ENCODE measurements at regions not wholly inside any gene's neighbourhood (a gene's known extent, or its start where the extent isn't known, plus 50 kb on each side); places are given as distances from the start of the nearest gene placed in this dataset.

- TF ChIP-seq HOMEZ (CRISPR knock-in tag; IDR thresholded peaks at IDR 0.05; ENCODE audit: low read depth) (0 out of 2 replicates have a peak, but pooled peaks have one; percentile 15), SKIL (CRISPR knock-in tag; IDR thresholded peaks at IDR 0.05; ENCODE audit: borderline replicate concordance) (no peak), RARA (CRISPR knock-in tag; IDR thresholded peaks at IDR 0.05) (0 out of 2 replicates have a peak, but pooled peaks have one; percentile 40), CC2D1A (CRISPR knock-in tag; IDR thresholded peaks at IDR 0.05) (no peak), ZNF687 (CRISPR knock-in tag; IDR thresholded peaks at IDR 0.05) (peak; percentile 59), HES4 (CRISPR knock-in tag; IDR thresholded peaks at IDR 0.05; ENCODE audit: borderline replicate concordance) (no peak), HINFP (CRISPR knock-in tag; IDR thresholded peaks at IDR 0.05; ENCODE audit: low read depth) (no peak), TBL1XR1 (IDR thresholded peaks at IDR 0.05; ENCODE audit: borderline replicate concordance, low read length, partially characterized antibody) (no peak), JUND (CRISPR knock-in tag; IDR thresholded peaks at IDR 0.05) (peak; percentile 63), ZNF576 (CRISPR knock-in tag; IDR thresholded peaks at IDR 0.05) (no peak), ZNF234 (CRISPR knock-in tag; conservative IDR thresholded peaks at IDR 0.05) (no peak), RCOR2 (CRISPR knock-in tag; IDR thresholded peaks at IDR 0.05) (no peak), ZNF704 (CRISPR knock-in tag; IDR thresholded peaks at IDR 0.05; ENCODE audit: borderline replicate concordance) (no peak), ZNF512 (CRISPR knock-in tag; IDR thresholded peaks at IDR 0.05) (no peak), NR1H2 (CRISPR knock-in tag; IDR thresholded peaks at IDR 0.05; ENCODE audit: borderline replicate concordance, low read depth) (no peak), NCOA1 (CRISPR knock-in tag; IDR thresholded peaks at IDR 0.05) (no peak)
Observed at GRCh38 chr1:228842094-228842775, 107.0 kb downstream of the RHOU start (continued).

All from HepG2 (cell line).